ELR (cell line): ENCODE measurements at regions not wholly inside any gene's neighbourhood (a gene's known extent, or its start where the extent isn't known, plus 50 kb on each side); places are given as distances from the start of the nearest gene placed in this dataset.

Experiments used
- DNase-seq: peaks from one replicate; pipeline ENCODE4 v3.0.0-alpha.2; 2015; ENCODE audit warnings: low read depth

DNA sequence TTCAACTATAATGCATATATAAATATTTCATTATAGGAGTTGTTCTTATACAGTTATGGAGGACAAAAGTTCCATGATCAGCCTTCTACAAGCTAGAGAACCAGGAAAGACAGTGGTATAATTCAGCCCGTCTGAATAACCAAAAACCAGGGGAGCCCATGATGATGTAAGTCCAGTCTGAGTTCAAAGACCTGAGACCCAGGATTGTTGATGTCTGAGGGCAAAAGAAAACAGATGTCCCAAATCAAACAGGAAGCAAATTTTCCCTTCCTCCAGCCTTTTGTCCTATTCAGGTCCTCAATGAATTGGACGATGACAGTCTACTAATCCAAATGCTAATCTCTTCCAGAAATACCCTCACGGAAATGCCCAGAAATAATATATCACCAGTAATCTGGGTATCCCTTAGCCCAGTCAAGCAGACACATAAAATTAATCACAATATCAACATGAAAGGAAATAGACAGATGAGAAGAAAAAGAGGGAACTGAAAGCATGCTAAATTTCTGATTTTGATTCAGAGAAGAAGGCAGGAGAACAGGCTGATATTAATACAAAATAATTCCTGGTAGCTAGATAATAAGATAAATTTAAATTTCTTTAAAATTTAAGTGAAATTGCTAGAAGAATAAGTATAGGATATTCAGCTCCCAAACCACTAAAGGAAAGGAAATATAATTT is 255.6 kb upstream of the CTAGE1 start:
- no peak for DNase-seq

DNA sequence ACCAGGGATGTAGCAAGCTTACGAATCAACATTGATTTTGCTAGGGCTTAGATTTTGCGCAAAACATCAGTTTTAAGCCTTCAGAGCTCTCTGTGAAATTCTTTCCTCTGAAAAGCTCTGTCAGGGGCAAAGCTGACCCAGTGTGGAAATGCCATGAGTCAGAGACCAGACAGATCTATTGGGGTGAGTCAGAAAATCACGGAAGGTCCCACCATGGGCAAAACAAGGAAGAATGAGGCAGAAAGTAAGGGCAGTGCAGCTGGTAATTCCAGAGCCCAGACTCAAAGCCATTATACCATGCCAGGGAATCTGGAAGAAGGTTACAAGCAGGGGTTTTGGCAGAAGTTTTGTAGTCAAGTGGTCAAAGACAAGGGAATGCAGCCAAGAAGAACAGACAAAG is 256.6 kb upstream of the CTAGE1 start:
- peak; percentile 86 for DNase-seq

DNA sequence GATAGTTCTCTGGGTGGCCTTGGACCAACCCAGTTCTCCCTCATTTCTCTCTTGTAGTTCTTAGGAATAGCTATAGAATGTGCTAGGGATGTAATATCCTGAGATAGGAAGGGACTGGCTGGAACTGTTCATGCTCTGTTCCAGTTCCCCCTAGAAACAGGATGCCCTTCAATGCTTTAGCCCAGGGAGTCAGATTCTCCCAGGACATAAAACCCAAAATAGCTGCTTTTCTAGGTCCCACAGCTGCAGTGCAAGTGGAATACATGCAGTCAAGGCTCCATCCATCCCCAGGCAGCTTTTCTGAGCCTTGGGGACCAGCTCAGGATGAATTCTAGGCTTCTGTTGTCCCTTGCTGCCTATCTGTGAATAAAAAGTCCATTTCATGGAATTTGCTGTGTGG is 257.3 kb upstream of the CTAGE1 start:
- no peak for DNase-seq

DNA sequence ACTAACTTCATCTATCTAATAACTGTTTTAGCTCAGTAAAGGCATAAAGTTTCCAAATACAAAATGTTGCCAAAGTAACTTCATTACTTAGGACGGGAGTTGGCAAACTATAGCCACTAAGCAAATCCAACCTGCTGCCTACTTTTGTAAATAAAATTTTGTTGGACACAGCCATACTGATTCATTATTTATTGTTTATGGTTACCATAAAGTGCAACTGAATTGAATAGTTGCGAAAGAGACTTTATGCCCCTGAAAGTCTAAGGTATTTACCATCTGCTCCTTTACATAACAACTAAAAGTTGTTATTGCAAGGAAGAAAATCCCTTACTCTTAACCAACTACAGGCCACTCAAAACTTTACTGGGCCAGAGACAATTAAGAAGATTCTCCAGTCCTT is 256.7 kb upstream of the RBBP8 start:
- DNase-seq = no peak

DNA sequence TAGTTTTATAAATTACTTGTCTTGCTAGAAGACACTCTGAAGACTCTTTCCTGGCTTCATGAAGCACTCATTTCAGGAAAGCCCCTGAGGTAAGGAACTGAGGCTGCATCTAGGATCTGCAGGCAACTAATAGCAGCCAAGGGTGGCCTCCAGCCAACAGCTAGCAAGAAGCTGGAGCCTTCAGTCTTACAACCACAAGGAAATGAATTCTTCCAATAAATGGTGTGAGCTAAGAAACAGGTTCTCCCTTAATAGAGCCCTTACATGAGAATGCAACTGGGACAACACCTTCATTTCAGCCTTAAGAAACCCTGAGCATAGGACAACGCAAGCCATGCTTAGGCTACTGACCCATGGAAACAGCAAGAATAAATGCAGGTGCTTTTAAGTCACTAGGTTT is 254.6 kb upstream of the RBBP8 start:
- no peak for DNase-seq

DNA sequence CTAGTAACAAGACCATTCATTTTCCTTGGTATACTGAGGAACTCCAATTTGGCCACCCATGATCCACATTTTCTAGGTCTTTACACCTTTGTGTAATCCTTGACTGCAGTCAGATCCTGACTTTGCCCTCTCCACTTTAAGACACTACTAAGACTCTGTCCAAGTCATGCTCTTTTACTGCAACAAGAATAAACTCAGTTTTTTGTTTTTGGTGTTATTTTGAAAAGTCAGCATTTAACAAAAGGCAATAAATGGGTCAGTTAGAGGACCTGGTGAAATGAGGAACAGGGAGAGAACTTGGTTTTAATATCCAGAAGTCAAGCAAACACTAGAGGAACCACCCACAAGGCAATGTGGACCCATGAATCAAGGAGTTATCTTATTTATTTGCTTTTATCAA is 252.2 kb upstream of the RBBP8 start:
- no peak for DNase-seq

DNA sequence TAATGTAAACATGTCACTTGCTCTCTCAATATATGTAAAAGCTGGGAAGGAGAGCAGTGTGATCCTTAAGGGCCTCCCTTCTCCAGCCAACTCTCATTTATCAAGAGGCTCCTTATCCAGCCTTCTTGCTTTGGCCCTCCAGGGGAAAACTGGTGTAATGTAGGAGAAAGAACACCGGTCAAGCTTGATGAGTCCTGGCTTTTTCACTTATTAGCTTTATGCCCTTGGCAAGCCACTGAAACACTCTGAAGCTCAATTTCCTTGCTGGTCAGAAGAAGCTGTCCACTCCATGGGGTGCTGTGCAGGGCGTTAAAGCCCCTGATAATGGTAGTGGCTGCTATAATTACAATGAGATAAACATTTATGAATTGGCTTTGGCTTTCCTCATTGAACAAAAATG is 251.2 kb upstream of the RBBP8 start:
- no peak for DNase-seq

DNA sequence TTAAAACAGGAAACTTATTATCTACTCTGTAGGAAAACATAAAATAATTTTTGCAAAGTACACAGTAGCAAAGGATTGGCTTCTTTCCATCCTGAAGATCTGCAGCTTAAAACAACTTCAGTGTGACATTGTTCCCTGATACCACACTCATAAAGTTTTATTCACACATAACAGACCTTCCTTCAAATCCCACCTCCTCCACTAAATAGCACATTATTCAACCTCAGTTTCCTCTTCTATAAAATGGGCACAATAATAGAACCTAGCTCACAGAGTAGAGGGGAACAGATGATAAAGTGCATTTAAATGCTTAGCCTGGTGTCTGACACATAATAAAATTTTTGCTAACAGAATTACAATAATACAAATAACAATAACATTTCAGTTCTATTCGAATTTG is 250.4 kb upstream of the RBBP8 start:
- DNase-seq = no peak

DNA sequence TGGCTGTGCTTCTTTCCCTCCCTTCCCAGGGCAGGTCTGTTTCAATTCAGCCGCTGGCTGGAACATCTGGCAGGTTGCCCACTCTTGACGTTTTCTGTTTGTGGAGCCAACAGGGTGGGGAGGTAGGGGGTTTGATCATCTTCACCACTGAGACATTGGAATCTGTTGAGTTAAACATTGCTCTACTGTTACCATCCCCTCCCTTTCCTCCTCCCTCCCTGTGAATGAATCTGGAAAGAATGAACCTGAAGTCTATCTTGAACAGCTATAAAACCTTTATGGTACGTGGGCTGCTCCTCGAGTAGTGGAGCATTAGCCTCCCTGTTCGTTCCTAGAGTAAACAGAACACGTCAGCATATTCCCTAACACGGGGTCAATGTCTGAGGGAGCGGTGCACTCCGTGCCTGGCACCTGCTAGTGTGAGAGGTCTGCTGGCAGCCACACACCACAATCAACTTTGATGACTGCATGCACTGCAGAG is 249.9 kb upstream of the RBBP8 start:
- DNase-seq = peak; percentile 30

DNA sequence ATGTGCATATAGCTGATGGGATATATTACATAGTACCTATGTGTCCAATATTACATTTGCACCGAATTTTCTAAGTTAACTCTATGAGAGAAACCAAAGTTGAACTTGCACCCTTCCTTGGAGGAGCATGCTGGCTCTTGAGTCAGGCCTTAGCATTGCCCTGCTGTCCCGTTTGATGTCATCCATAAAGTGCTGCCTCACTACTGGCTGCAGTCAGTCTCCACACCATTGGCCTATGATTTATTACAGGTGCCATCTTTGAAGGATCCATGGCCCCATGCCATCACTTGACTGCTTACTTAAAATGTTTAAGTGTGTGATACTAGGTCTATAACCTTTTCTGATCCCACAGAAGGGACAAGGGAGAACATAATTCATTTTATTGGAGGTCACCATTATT is 249.3 kb upstream of the RBBP8 start:
- DNase-seq = no peak

DNA sequence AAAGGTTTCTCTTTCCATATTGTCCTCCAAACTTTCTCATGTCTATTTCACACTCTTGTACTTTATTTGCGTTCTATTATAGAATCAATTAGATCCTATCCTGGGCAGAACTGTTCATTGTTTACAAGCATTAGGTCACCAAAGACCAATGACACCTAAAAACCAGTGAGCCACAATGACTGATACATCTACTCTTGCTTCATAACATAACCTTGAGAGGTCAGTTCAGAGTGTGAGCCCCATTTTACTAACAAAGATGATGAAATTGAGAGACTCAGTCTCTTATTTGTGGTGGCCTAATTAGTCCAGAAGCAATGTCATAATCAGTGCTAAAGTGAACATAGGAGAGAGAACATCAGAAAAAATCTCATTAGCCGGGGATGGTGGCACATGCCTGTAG is 248.9 kb upstream of the RBBP8 start:
- DNase-seq = no peak

DNA sequence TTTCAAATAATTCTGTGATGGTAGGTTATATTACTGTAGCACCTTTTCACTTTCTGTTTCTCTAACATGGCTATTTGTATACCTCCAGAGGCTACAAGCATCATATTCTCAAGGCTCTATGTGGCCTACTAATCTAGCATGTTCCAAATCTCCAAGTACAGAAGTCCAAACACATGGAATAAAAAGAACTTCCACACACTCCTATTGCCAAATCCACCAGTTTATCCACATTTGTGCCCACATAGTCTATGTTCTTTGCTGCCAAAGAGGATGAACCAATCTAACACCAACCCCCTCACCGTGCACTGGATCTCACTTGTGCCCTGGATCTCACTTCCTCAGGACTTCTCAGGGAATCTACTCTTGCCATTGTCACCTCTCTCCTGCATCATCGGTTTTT is 247.3 kb upstream of the RBBP8 start:
- no peak for DNase-seq

DNA sequence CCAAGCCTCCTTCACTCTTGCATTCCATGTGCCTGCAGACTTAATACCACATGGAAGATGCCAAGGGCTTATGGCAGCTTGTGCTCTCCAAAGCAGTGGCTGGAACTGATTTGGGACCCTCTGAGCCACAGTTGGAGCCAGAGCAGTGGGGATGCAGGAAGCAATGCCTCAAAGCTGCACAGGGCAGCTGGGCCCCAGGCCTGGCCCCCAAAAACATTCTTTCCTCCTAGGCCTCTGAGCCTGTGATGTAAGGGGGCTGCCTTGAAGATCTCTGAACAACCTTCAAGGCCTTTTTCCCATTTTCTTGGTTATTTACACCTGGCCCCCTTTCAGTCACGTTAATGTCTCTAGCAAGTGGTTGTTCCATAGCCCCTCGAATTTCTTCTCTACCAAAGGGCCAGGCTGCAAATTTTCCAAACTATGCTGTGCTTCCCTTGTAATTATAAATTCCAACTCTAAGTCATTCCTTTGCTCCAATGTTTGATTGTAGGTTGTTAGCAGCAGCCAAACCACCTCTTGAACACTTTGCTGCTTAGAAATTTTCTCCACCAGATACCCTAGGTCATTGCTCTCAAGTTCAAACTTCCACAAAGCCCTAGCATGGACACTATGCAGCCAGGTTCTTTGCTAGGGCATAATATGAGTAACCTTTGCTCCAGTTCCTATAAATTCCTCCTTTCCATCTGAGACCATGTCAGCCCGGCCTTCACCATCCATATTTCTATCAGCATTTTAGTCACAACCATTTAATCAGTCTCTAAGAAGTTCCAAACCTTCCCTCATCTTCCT is 245.0 kb upstream of the RBBP8 start:
- DNase-seq = no peak

DNA sequence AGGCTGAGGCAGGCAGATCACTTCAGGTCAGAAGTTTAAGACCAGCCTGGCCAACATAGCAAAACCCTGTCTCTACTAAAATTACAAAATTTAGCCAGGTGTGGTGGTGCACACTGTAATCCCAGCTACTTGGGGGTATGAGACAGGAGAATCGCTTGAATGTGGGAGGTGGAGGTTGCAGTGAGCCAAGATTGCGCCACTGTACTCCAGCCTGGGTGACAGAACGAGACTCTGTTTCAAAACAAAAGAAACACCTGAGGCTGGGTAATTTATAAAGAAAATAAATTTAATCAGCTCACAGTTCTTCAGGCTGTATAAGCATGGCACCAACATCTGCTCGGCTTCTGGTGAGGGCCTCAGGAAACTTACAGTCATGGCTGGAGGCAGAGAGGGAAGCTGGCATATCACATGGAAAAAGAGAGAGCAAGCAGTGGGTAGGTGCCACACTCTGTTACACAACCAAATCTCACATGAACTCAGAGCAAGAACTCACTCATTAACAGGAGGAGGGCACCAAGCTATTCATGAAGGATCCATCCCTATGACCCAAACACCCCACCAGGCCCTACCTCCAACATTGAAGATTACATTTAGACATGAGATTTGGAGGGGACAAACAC is 244.1 kb upstream of the RBBP8 start:
- DNase-seq = no peak

DNA sequence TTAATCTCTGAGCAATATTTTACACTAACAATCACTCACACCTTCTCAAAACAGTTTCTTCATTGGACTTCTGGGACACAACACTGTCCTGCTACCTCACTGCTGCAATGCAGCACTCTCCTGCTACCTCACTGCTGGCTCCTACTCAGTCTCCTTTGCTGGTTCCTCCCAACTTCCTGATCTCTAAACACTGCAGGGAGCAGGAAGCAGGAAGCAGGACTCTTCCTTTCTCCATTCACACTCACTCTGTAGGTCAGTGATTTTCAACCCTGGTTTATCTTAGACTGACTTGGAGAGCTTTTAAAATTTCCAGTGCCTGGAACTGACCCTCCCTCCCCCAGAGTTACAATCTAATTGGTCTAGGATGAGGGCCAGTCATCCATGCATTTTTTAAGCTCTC is 243.4 kb upstream of the RBBP8 start:
- no peak for DNase-seq

DNA sequence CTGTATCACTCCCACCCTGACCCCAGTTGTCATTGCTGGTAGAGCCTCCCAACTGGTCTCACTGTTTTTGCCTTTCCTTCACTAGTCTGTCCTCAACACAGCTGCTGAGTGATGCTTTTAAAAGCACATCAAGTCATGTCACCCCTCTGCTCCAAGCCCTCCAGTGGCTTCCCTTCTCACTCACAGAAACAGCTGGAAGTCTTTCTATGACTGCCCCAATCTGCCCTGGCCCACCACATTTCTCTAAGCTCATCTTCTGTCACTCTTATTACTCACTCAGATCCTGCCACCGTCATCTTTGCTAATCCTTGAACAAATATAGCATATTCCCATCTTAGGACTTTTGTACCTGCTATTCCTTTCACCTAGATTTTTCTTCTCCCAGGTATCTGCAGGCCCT is 242.6 kb upstream of the RBBP8 start:
- no peak for DNase-seq

DNA sequence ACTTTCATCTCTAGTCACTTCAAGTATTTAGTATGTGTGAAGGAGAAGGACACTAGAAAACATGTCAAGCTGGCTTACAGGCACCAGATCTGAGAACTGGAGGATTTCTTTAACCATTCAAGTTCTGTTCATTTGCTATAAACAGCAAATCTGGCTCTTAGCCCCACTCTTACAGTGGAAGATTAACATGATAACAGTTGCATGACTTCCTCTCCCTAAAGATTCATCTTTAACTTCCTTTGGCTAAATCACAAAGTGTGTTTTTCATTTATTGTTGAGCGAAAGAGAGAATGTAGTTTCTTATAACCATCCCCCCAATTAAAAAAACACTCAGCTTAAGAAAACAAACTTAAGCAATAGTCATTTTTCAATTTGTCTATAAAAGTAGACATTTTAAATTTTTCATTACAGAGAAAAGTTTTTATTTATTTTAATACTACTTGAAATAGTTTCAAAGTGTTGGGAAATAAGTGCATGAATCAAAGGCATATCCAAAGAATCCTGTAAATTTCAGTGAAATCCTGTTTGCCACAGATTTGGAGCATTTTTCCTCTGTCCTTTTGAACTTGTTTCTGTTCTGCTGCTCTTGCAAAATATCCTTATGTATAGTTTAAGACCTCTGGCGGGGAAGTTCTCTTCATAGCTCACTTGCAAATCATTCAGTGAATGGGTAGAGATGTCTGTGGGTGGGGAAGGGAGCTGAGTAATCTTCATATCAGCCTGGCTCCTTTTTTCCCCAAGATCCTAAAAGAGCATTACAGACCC is 241.0 kb upstream of the RBBP8 start:
- DNase-seq = peak; percentile 74

DNA sequence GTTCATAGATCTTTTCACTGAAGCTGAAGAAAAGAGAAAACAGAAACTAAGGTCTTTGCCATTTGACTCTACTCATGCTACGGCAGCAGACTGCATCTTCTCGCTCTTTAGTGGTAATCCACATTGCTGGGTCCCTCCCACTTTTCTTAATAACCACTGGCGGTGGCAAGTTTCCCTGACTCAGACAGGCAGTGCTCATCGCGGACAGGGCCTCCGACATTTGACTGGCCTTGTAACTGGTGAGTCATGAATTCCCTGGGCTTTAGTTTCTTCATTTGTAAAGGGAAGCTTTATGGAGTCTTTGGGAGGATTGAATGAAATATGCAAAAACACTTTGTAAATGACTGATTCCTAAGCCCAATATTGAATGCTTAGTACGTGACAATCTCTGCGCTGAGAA is 238.2 kb upstream of the RBBP8 start:
- peak; percentile 96 for DNase-seq

DNA sequence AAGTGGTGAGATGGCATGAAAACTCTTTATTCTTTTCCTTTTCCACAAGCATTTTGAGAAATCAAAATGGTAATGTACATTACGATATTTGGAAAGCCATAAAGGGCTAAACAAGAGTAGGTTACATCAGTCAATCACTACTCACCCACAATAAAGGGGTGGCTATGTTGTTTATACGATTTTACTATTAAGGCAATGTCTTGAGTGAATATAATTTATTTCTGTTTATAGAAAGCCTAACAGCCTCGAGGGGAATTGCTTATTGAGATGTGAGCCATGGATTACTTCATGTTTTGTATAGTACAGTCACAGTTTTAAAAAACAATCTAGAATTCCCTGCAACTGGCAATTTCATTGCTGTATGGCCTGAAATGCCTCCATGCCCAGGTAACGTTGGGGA is 237.5 kb upstream of the RBBP8 start:
- peak; percentile 29 for DNase-seq

DNA sequence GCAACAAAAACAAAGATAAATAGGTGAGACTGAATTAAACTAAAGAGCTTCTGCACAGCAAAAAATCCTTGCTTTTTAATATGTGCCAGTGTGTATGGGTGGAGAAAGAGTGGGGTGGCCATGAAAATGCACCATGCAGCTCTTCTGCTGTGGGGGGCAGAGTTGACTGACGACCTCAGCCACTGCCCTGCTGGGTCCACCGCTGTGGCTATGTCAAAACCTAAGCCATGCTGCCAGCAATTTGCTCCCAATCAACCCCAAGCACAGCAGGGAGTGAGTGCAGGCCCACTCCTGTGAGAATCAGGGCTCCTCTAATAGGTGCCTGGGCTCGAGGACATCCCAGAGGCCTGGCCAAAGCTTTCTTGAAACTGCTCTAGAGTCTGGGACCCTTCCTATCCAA is 235.6 kb upstream of the RBBP8 start:
- DNase-seq = no peak

DNA sequence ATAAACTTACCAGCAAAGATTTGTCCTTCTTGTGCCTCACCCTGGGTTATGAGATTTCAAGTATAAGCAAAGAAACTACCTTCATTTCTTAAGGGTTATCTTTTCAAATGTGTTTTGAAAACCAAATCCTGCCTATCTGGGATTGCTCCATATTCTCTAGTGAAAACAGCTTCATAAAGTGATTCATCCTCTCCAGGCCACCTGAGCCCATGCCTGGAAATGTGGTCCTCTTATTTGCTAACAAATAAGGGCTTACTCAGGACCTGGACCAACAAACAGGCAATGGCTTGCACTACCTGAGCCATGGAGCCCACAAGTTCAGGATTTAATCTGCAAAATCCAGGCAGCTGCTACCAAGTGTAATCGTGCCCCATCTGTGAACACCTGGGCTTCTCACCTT is 234.4 kb upstream of the RBBP8 start:
- no peak for DNase-seq

DNA sequence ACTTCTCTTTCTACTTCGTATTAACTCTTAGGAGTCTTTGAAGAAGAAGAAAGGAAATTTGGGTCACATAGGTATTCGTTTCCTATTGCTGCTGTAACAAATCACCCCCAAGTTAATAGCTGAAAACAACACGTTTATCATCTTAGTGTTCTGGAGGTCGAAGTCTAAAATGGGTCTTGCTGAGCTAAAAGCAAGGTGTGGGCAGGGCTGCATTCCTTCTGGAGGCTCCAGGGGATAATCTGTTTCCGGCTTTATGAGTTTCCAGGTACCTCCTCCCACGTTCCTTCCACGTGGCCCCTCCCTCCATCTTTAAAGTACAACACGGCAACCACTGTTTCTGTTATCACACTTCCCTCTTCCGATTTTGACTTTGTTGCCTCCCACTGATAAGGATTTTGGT is 233.5 kb upstream of the RBBP8 start:
- no peak for DNase-seq

DNA sequence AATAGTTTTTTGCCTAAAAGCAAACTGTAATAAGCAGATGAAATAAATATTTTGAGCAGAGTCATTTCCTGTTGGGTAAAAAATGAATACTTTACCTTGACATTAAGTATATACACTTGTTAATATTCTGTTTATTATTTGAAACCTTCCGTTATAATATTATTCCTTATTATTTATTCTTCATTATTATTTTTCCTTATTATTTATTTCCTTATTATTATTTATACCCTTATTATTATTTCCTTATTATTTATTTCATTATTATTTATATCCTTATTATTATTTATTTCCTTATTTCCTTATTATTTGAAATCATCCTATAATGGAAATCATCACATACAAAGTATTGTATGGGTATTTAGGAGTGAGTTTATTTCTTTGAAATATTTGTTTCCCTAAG is 232.2 kb upstream of the RBBP8 start:
- no peak for DNase-seq
